Choroid plexus epithelial cell (primary cell): ENCODE measurements at regions not wholly inside any gene's neighbourhood (a gene's known extent, or its start where the extent isn't known, plus 50 kb on each side); places are given as distances from the start of the nearest gene placed in this dataset.

Experiments used
- DNase-seq: peaks from one replicate; pipeline ENCODE4 v3.0.0-alpha.2; 2010; ENCODE audit warnings: low read depth
- H3K4me3 ChIP-seq: 2 replicates; pipeline ENCODE4 v1.5.1; 2011; ENCODE audit warnings: low read depth, mild to moderate bottlenecking, control low read depth, low read length, moderate library complexity
- CTCF ChIP-seq: conservative IDR thresholded peaks from 2 replicates; pipeline ENCODE4 v1.5.1; 2011; ENCODE audit warnings: low read depth, mild to moderate bottlenecking, control low read depth, inconsistent platforms, low read length, moderate library complexity

GRCh38 chr13:86446311-86446710, 647.1 kb upstream of the SLITRK6 start:
- no peak for TF ChIP-seq CTCF
- H3K4me3 ChIP-seq: no peak overlapping the region

DNA sequence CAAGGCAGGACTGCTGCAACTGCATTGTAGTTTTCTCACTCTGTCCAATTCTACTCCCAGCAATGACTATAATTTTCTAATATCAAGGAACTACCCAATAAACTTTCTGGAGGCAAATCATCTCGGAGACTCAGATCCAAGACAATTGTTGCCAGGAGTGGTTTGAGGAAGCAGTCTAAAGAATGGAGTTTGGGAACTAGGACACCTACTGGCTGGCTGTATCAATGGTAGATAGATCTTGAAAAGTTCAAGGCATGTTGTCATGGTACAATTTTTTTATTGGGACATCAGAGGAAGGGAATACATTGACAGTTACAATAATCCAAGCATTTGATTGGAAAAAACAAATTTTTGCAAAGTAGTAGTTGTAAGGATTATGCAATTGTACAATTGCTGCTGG, 648.3 kb upstream of the SLITRK6 start:
- no peak overlapping the region for H3K4me3 ChIP-seq
- TF ChIP-seq CTCF: no peak
- no peak for DNase-seq

More at GRCh38 chr13:86446311-86446710, 647.1 kb upstream of the SLITRK6 start:
- DNase-seq: peak; percentile 96

GRCh38 chr13:86462011-86462410, 662.8 kb upstream of the SLITRK6 start:
- no peak for TF ChIP-seq CTCF
- no peak for DNase-seq
- H3K4me3 ChIP-seq: no peak overlapping the region

- peak; percentile 40 for TF ChIP-seq CTCF
- peak; percentile 24 for DNase-seq
- no peak overlapping the region for H3K4me3 ChIP-seq
These were observed 665.0 kb upstream of the SLITRK6 start for GRCh38 chr13:86464193-86464592.

- H3K4me3 ChIP-seq: no peak overlapping the region
- no peak for TF ChIP-seq CTCF
- no peak for DNase-seq
These were observed 675.8 kb upstream of the SLITRK6 start for GRCh38 chr13:86474971-86475370.

GRCh38 chr13:86476656-86477055, 677.4 kb upstream of the SLITRK6 start:
- no peak overlapping the region for H3K4me3 ChIP-seq
- no peak for TF ChIP-seq CTCF
- DNase-seq: no peak

- TF ChIP-seq CTCF: no peak
These were observed 687.4 kb upstream of the SLITRK6 start for GRCh38 chr13:86486582-86486981.

More at GRCh38 chr13:86486582-86486981, 687.4 kb upstream of the SLITRK6 start:
- no peak overlapping the region for H3K4me3 ChIP-seq
- DNase-seq: no peak
